GM21528 (cell line): ENCODE measurements at regions not wholly inside any gene's neighbourhood (a gene's known extent, or its start where the extent isn't known, plus 50 kb on each side); places are given as distances from the start of the nearest gene placed in this dataset.

Experiments used
- ATAC-seq: cut with Tn5 transposase; IDR thresholded peaks from one replicate; pipeline ENCODE4 v1.9.1; 2021; ENCODE audit warnings: mild to moderate bottlenecking, moderate library complexity; ENCODE audit not compliant: unreplicated experiment, low FRiP score

DNA sequence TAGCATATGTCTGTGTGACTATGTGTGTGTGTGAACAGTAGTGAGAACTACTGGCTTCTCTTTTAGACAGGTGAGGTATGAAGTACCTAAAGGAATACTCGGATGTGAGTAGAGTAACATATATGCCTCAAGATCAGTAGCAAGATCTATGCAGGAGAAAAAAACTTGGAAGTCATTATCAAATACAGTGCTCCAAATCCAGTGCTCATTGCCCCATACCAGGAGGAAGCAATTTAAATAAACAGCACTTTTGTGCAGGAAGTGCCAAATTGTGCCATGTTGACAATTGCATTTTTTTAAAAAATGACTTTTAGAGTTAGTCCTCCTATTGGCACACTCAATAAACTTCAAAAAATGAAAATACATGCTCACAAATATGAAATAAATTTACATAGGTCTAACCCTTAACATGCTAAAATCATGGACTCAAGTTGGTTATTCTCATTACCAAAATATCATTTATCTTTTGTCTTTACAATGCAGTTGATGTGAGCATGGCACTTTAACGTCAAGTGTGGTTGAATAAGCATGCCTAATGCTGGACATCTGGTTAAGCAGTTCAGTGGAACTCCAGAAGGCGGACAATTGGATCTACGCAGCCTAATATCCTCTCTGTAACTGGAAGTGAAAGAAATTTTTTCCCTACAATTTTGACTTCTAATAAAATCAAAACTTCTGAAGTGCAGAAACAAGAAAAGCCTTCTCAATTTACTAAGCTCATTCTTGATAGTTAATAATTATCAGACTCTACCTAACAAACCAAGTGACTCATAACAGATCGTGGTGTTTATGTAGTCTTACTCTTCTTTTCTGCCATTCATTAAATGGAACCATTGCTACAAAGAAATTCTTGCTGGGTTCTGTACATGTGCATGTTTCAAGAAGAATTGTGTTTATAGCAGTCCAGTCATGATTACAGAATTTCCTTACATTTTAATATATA, 195.2 kb downstream of the MDFIC start:
- no peak for ATAC-seq

DNA sequence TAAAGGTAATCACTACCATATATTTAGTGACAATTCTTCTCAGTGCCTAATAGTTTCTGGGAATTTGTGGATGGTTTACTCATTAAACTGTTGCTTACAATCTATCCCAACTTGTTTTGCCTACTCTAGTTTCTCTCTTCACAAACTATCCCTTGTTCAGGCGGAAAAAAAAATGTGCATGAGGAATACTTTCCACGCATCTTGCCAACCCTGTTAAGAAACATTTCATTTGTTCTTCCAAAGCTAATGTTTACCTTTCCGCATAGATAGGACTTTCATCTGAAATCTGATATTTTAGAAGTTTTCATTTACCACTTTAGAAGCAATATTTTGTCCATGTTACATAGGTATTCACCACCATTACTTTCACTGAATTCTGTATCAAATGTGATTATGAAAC, 191.9 kb downstream of the MDFIC start:
- ATAC-seq = no peak

DNA sequence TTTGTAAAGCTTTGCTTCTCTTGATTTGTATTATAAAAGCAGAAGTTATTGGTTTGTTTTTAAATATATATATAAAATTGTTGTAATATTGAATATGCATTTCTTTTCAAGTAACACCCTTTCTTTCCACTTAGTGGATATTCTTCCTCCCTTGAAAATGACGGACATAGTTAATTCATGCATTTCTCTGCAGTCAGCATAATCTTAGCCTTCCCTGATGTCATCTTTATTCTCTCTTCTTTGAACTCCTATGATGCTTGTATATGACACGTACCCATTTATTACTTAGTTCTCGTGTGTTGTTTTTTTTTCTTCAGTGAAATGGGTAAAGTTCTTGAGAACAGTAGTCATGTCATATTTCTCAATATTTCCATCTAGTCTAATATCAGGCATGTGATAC, 191.2 kb downstream of the MDFIC start:
- no peak for ATAC-seq

DNA sequence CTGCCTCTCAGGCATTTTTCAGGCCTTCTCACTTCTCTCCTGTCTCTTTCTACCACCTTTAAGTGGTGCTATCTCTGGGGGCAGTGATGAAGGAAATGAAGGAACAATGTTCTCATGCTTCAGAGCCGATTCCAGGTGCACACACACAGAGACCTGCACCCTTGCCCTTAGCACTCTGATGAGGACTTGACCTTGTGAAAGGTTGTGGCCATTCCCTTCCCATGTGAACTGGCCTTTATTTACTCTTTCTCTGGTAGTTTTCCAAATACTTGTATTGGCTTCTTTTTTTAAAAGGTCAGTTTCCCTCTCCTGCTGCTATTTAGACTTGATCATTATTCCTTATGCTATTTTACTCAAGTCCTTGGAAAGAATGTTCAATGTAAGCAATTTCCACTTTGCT, 188.6 kb downstream of the MDFIC start:
- no peak for ATAC-seq

DNA sequence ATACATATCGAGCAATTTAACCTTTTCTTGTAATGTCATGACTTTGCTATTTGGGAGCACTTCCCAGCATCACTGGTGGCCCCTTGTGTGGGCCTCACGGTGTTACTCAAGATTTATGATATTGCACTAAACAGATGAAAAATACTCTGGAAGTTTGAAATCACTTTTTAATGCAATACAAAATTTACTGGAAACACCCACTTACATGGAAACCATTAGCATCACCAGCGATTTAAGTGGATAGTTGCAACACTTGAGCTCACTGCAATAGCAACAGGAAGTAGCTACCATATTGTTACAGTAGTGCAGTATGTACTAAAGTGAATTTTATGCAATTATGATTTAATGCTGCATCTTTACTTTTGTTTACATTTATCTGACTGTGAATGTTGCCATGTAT, 184.4 kb downstream of the MDFIC start:
- no peak for ATAC-seq

DNA sequence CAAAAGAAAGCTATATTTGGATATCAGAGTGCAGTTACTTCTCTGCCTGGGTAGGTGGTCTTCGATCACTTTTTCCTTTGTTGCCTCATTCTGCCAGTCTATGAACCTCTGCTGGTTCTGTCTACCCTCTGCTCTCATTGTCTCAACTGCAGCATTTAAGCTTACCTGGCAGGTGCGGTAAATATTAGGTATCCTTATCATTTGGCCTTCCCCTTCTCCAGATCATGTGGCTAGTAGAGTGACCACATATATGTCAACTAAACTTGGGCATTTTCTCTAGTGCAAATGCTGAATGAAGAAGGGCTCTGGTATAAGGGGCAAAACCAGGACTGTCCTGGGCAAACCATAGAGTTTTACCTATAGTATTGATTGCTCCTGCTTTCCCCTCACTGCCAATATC, 180.8 kb downstream of the MDFIC start:
- no peak for ATAC-seq

DNA sequence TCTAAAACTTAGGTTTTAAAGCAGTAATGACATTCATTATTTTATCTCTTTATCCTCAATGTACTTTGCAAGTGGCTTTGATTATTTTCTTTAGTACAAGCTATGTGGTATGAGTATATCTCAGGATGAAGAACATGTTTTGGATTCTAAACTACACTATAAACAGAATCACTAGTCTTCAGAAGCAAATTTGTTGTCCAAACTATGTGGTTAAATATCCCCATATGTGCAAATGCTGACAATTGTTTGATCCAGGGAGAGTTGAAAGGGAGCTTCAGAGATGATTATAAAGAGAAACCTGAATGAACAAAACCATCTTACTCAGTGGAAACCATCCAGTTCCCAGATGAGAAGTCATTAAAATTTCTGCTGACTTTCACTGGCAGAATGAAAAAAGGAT, 179.3 kb downstream of the MDFIC start:
- ATAC-seq = no peak

DNA sequence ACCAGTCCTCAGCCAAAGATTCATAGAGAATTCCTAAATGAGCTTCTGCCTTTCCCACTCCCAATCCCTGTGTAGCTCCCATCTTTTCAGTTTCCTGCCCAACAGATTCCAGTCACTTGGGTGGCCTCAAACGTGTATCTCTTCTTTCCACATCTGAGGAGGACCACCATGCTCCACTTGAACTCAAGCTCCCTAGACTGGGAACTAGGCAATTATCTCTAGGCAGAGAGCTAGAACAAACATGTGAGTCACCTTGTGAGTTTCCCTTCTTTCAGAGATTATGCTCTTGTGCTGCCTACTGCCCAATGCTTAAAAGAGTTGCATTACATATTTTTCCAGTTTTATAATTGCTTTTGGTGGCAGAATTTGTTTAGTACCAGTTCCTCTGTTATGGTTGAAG, 178.0 kb downstream of the MDFIC start:
- no peak for ATAC-seq

DNA sequence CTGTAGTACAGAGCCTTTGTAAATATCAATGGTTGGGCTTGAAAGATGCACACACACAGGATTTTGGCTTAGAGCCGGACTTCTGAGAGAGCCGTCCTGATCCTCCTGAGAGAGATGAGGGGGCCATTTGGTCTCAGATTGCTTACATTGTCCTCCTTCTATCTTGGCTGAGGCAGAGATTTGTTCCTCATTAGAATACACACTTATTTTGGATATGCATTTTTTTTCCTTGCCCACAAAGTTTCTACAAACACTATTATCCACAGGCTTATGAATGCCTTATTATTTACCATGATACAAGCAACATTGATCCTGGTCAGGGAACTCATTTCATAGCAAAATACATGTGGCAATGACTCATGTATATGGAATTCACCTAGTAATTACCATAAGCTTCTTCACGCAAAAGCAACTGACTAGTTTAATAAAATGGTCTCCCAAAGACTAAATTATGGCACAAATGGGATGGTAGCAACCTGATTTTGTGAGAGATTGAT, 175.3 kb downstream of the MDFIC start:
- ATAC-seq = no peak

DNA sequence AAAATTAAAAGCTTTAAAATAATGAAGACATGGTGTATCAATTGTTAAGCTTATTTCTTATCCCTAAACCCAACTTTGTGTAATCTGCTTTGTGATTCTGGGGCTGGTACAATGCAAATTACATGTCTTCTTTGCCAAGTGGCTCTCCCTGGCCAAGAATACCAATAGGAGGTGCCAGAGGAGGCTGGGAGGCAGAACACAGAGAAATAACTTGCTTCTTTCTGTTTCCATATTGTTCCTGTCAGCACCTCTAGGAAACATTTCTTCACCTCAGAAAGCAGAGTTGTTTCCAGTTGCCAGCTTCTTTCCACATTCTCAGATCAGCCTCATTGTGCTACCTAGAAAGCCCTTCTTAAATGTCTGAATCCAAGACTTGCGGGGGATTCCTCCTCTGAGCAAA, 174.4 kb downstream of the MDFIC start:
- ATAC-seq = no peak

DNA sequence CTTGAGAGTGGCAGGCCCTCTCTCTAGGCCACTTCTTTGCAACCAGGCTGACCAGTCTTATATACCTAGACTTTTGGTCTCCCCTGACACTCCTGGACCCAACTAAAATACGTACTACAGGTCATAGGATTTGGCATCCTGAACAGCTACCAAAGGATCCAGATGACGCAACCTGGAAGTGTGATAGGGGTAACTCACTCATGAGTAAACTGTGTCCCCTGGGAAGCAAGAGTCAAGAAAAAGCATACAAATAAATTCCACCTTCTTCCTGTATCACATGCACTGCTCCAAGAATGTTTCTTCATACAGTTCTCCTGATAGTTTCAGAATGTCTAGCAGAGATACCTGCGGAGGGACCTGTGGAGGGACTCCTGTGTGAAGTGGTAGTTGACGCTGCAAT, 172.3 kb downstream of the MDFIC start:
- ATAC-seq = no peak

DNA sequence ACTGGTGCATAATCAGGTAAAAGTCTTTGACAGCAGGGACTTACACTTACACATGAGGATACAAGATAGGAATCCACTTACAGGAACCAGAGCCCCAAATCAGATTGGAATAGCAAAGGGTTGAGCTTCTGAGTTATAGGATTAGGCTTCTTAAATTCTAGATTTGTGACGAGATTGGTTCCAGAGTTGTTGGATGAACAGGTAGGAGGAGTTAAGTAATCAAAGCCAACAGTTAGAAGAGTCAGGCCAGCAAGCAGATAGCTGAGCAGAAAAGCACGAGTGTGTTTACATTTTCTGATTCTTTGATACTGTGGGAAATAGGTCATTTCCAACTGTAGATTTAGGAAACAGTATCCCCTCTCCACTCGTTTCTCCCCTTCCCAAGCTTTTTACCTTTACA, 167.0 kb downstream of the MDFIC start:
- ATAC-seq = no peak

DNA sequence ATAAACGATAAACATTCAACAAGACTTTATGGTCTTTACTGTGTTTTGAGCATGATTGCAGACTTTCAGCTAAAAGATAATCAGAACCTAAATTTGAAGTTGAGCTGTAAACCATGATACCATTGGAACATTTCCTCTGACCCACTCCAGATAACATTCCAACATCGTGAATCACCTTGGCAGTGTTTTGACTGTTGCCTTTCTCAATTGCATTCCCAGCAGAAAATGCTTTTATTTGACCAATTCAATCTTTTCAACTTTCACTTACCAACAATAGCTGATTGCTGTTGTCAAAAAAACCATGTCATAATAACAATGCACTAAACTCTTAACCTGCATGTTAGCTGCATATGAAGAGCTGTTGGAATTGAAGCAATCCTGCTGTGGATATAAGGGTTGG, 165.5 kb downstream of the MDFIC start:
- ATAC-seq = no peak

DNA sequence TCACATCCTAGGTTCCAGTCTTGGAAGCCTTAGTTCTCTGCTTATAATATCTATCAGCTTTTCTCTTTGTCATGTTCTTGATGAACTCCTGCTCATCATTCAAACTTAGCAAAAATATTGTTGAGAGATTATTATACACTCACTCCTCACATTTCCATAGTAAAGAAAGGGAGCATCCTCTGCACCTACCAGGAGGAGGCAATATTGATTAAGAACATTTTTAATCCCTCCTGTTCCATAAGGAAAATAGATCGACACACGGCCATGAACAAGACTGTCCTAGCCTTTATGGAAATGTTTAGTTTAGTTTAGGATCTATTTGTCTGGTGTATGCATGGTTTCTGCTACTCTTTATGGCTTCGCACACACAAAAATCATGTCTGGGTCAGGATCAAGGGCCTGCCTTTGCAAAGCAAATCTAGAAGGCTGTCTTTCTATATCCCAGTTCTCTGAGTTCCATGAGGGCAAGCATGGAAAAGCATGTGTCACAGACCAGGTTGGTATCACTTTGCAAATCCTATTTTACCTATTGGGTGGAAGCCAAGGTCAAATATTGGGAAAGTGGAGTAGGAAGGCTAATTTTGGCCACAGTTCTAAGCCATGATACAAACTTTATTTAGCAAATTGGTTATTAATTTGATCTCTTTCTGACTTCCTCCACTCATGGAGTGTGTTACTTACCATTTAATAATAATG, 164.4 kb downstream of the MDFIC start:
- no peak for ATAC-seq

DNA sequence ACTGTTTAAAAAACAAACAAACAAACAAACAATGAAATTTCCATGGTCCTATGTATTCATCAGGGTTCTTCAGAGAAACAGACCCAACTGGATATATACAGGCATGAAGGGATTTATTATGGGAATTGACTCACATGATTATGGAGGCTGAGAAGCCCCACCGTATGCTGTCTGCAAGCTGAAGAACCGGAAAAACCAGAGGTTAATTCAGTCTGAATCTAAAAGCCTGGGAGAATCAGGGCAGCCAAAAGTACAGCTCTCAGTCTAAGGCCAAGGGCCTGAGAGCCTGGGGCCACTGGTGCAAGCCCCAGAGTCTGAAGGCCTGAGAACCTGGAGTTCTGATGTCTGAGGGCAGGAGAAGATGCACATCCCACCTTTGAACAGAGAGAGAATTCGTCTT, 163.5 kb downstream of the MDFIC start:
- no peak for ATAC-seq

DNA sequence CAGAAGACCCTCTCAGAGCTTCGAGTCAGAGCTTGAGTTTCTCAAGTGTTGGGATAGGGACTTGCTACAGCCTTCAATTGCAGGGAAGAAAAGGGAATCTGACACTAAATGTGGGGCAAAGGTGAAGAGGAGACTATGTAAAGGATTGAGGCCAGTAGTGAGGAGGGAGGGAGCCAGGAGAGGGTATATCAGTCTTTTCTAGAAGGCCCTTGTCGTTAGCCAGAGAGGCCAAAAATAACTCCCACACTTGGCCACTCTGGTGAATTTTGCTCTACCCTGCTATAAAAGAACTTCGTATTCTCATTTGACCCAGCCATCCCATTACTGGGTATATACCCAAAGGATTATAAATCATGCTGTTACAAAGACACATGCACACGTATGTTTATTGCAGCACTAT, 162.0 kb downstream of the MDFIC start:
- ATAC-seq = no peak

DNA sequence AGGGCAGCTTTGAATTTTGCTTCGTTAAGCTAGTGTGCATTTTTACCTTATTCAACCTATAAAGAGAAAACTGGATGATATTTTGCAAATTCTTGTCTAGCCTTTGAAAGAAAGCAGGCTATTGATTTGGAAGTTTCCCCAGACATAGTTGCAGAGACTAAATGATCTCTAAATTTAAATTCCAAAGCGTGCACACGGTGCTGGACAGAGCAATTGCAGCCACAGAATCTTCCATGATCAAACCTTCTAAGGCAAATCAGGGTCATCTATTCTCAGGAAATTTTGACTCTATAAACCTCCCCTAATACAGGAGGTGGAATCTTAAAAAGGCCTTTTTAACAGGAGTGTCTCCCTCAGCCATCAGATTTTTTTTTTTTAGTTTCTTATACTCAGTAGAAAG, 159.9 kb downstream of the MDFIC start:
- no peak for ATAC-seq

DNA sequence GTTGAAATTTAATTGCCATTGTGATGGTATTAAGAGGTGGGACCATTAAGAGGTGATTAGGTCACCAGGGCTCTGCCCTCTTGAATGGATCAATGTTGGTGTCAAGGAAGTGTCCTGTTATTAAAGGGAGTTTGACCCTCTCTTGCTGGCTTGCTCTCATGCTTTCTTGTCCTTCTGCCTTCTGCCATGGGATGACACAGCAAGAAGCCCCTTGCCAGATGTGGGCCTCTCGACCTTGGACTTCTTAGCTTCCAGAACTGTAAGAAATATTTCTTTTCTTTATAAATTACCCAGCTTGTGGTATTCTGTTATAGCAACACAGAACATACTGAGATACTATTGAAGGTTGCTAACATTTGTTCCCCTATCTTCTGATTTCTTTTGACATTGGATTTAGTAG, 157.0 kb downstream of the MDFIC start:
- no peak for ATAC-seq

DNA sequence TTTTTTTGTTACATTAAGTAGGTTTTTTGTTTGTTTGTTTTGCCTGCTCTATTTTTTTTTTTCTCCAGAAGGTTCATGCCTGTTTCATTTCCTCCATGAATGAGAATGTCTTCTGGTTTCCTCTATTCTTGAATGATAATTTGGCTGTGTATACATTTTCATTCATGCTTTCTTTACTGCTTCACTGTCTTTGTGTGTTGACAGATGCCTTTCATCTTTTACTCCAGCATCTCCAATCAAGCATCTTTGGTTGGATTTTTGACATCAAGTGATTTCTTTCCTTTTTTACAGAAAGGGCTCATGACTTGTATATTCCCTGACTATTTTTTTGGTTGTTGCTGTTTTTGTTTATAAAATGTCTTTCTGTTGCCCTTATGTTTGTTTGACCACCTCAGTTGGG, 156.5 kb downstream of the MDFIC start:
- no peak for ATAC-seq

DNA sequence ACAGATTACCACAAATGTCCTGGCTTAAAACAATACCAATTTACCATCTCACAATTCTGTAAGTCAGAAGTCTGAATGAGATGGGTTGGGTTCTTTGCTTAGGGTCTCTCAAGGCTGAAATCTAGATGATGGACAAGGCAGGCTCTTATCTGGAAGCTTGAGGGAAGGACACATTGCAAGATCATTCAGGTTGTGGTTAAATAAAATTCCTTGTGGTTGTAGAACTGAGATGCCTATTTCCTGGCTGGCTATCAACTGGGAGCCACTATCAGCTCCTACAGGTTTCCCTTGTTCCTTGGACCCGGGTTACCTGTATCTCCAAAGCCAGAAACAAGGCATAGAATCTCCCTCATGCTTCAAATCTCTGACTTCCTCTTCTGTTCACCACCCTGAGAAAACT, 148.4 kb downstream of the MDFIC start:
- no peak for ATAC-seq
